Transverse colon (tissue), 4 donors: ENCODE measurements at regions not wholly inside any gene's neighbourhood (a gene's known extent, or its start where the extent isn't known, plus 50 kb on each side); places are given as distances from the start of the nearest gene placed in this dataset.

ENCODE experiments used
- DNase-seq: peaks from one replicate; pipeline ENCODE4 v3.0.0-alpha.2; 2019
- H3K27ac ChIP-seq, 4 donors: fragments of 200-600 bp; sonication (generic); 2 replicates each; pipeline ENCODE4 v1.5.1; 2016 to 2018; ENCODE audit warnings: inconsistent platforms in 4 of 4
- H3K27me3 ChIP-seq: fragments of 200-600 bp; sonication (generic); 2 replicates; pipeline ENCODE4 v1.5.1; 2017; ENCODE audit warnings: inconsistent platforms
- H3K36me3 ChIP-seq, 4 donors: fragments of 200-600 bp; sonication (generic); 2 replicates each; pipeline ENCODE4 v1.5.1; 2017 to 2019; ENCODE audit warnings: inconsistent platforms in 4 of 4
- H3K4me1 ChIP-seq, 4 donors: fragments of 200-600 bp; sonication (generic); 2 replicates each; pipeline ENCODE4 v1.5.1; 2017 to 2020; ENCODE audit warnings: inconsistent platforms in 4 of 4
- H3K4me3 ChIP-seq, 4 donors: fragments of 200-600 bp; sonication (generic); 1 replicate in 1 of 4; 2 replicates in 3 of 4; pipeline versions ENCODE4 v1.5.1 to v1.6.1; 2017 to 2019; ENCODE audit warnings: inconsistent platforms in 4 of 4
- H3K9me3 ChIP-seq, 2 donors: fragments of 200-600 bp; sonication (generic); 2 replicates each; pipeline ENCODE4 v1.5.1; 2017 to 2019; ENCODE audit warnings: inconsistent platforms in 2 of 2
- CTCF ChIP-seq, 5 experiments: fragments of 200-600 bp in 3 of 5; fragments of 450-650 bp in 2 of 5; sonication (generic) in 3 of 5; IDR thresholded peaks; 1 replicate in 2 of 5; 2 replicates in 3 of 5; pipeline ENCODE4 v1.5.1; 2016 to 2017; ENCODE audit warnings: antibody characterized with exemption in 5 of 5, inconsistent platforms in 3 of 5, mild to moderate bottlenecking in 2 of 5, moderate library complexity in 1 of 5
- EP300 ChIP-seq: sonication (generic); formaldehyde crosslinking; IDR thresholded peaks from one replicate; pipeline ENCODE4 v1.6.1; 2017; ENCODE audit warnings: antibody characterized with exemption, low read depth
- POLR2A ChIP-seq: fragments of 450-650 bp; IDR thresholded peaks from one replicate; pipeline ENCODE4 v1.6.1; 2016; ENCODE audit warnings: antibody characterized with exemption, mild to moderate bottlenecking, moderate library complexity
- POLR2AphosphoS5 ChIP-seq, 3 donors: sonication (generic); formaldehyde crosslinking; IDR thresholded peaks; one replicate each; pipeline ENCODE4 v1.6.1; 2016; ENCODE audit warnings: antibody characterized with exemption in 3 of 3
- WGBS, 2 donors: methylation state at CpG; one replicate each; pipeline ENCODE4 v1.1.5; 2018; ENCODE audit warnings: low coverage in 1 of 2; 5-methylcytosine and 5-hydroxymethylcytosine counted together
- in situ Hi-C, 4 donors: fragments of 200-750 bp; cut with MboI; loops; one replicate each; pipeline versions ENCODE4 v1.15.0 to v1.15.1; 2017; ENCODE audit warnings: low sequenced_read_pairs in 3 of 4, low pct_ligation_motif_present in 1 of 4, low pct_unique_long_range_greater_than_20kb in 1 of 4
- intact Hi-C: fragments of 100-400 bp; cut with DNase I; formaldehyde crosslinking; loops from one replicate; pipeline ENCODE4 v1.15.1; 2023; ENCODE audit warnings: low total_unique reads

- H3K27me3 ChIP-seq: no peaks in the 10 kb centered on the region
- H3K4me3 ChIP-seq: no peak overlapping the region
- no peaks in the 10 kb centered on the region for H3K4me1 ChIP-seq
- TF ChIP-seq EP300 (no peak), POLR2A (no peak), CTCF (IDR thresholded peaks at IDR 0.05) (no peak), POLR2AphosphoS5 (IDR thresholded peaks at IDR 0.05) (no peak)
- intact Hi-C loops: no loop called here
- in situ Hi-C loops: no loop called here
- WGBS, 2 donors: 33 to 64% methylated on average over 1 of the region's 1 CpG
- DNase-seq: no peak
- no peak overlapping the region for H3K27ac ChIP-seq
- H3K36me3 ChIP-seq: no peaks in the 10 kb centered on the region
- H3K9me3 ChIP-seq: no peaks in the 10 kb centered on the region
These were observed 203.9 kb downstream of the SMAD2 start for GRCh38 chr18:47726550-47726949.

- H3K4me3 ChIP-seq: no peak overlapping the region
- TF ChIP-seq POLR2AphosphoS5 (IDR thresholded peaks at IDR 0.05) (no peak), POLR2A (no peak), EP300 (no peak), CTCF (IDR thresholded peaks at IDR 0.05) (no peak)
- intact Hi-C loops (no loop called here), in situ Hi-C loops (no loop called here)
- H3K4me1 ChIP-seq: no peaks in the 10 kb centered on the region
- no peaks in the 10 kb centered on the region for H3K27me3 ChIP-seq
- no peaks in the 10 kb centered on the region for H3K36me3 ChIP-seq
- no peaks in the 10 kb centered on the region for H3K9me3 ChIP-seq
- no peak for DNase-seq
- WGBS, 2 donors: 98% methylated on average over 3 of the region's 3 CpGs; no CpG with 5 or more reads in 1 of the 2 donors
- H3K27ac ChIP-seq: no peak overlapping the region
These were observed 204.8 kb downstream of the SMAD2 start for GRCh38 chr18:47725656-47726055.

GRCh38 chr18:47724186-47724975, 206.1 kb downstream of the SMAD2 start:
- DNase-seq: no peak
- Histone ChIP-seq H3K9me3 (no peaks in the 10 kb centered on the region), H3K4me3 (no peak overlapping the region), H3K27ac (no peak overlapping the region), H3K4me1 (no peaks in the 10 kb centered on the region), H3K36me3 (no peaks in the 10 kb centered on the region), H3K27me3 (no peaks in the 10 kb centered on the region)
- in situ Hi-C loops (no loop called here), intact Hi-C loops (no loop called here)
- WGBS, 2 donors: 63 to 80% methylated on average over 4 to 9 of the region's 9 CpGs
- TF ChIP-seq EP300 (no peak), CTCF (IDR thresholded peaks at IDR 0.05) (no peak), POLR2AphosphoS5 (IDR thresholded peaks at IDR 0.05) (no peak), POLR2A (no peak)

GRCh38 chr18:47721876-47722275, 208.6 kb downstream of the SMAD2 start:
- H3K36me3 ChIP-seq: no peaks in the 10 kb centered on the region
- no peak overlapping the region for H3K4me3 ChIP-seq
- in situ Hi-C loops (no loop called here), intact Hi-C loops (no loop called here)
- no peaks in the 10 kb centered on the region for H3K27me3 ChIP-seq
- H3K9me3 ChIP-seq: no peaks in the 10 kb centered on the region
- DNase-seq: no peak
- TF ChIP-seq POLR2A (no peak), POLR2AphosphoS5 (IDR thresholded peaks at IDR 0.05) (no peak)
- H3K27ac ChIP-seq: no peak overlapping the region
- whole genome bisulfite sequencing, 2 donors: 87% methylated on average over 16 of the region's 16 CpGs; no CpG with 5 or more reads in 1 of the 2 donors
- peaks cover 0 to 11% (median 5%) of the 10 kb centered on the region in 4 donors for H3K4me1 ChIP-seq
